ENCODE measurements at regions not wholly inside any gene's neighbourhood (a gene's known extent, or its start where the extent isn't known, plus 50 kb on each side); places are given as distances from the start of the nearest gene placed in this dataset.
"Not testable (repeated sequence)": the region's sequence is repeated elsewhere in the genome, so short reads cannot be mapped to it uniquely, and the experiment has no call there.

DNA sequence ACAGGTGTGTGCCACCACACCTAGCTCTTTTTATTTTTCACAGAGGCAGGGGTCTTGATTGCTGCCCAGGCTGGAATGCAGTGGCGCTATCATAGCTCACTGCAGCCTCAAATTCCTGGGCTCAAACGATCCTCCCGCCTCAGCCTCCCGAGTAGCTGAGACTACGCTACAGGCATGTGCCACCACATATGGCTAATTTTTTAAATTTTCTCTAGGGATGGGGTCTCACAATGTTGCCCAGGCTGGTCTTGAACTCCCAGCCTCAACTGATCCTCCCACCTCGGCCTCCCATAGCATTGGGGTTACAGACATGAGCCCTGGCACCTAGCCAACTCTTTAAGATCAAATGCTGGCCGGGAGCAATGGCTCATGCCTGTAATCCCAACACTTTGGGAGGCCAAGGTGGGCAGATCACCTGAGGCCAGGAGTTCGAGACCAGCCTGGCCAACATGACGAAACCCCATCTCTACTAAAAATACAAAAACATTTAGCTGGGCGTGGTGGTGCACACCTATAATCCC, 50.6 kb upstream of the MYL10 start:
- DNase-seq = not testable (repeated sequence)

DNA sequence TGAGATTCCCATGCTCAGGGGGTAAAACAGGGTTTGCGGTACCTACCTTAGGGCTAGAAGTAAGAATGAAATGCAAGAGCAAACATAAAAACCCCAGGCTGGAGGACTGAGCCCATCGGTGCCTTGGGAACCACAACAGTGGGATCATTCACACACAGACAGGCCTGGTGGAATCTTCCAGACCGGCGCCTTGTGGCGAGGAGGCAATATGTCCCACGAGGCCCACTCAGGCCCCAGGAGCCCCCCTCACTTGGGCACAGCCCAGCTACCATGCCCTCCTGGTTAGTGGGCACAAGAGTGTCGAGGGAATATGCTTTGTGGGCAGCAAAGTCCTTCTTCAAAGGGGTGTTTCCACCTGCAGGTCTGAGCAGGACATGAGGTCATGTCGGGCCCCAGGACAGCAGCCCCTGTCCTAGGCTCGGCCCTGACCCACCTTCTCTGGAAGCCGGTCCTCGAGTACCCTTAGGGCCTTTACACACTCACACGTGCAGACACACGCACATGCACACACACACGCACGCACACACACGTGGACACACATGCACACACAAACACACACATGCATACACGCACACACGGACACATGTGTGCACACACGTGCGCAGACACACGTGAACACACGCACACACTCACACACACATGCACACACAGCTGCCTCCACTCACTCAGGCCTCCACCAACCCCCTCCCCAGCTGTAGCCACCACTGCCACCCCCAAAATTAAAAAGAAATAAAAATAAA, 51.5 kb upstream of the MYL10 start:
- no peak for DNase-seq
- TF ChIP-seq GATA1 (IDR thresholded peaks at IDR 0.05; ENCODE audit: low read depth, low read length) (no peak), POLR2A (IDR thresholded peaks at IDR 0.05; ENCODE audit: low read length) (no peak)

DNA sequence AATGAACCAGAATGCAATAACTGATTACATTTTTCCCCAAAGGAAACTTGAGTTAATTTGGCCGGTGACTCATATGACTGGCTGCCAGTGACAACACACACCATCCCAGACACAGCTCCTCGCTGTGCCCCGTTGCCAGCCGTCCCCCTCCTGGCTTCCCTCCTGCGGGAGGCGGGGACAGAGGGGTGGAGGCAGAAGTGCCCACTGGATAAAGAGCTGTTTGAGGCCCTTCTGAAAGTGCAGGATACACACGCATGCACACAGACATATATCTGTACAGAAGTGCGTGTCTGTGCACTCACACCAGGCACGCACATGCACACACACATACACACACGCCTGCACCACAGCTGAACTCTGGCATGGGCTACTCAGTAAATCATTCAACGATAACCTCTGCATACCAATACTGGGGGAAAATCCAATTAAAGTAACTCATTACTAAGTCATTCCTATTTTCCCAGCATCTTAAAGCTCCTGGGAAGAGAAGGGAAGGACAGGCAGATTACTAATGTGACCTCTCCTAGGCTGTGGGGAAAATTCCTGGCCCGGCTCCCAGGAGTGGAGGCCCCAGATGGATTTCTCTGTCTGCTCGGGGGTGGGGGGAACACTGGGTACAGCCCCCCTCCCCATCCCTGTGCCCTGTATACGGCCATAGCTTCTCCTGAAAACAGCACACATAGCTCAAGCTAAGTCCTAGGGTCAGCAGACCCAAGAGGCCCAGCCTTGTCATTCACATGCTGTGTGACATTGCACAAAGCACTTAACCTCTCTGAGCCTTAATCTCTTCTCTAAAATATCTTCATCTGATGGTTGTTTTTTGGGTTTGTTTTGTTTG, 52.3 kb upstream of the MYL10 start:
- no peak for DNase-seq
- TF ChIP-seq POLR2A (IDR thresholded peaks at IDR 0.05; ENCODE audit: low read length) = no peak
- TF ChIP-seq GATA1 (IDR thresholded peaks at IDR 0.05; ENCODE audit: low read depth, low read length) = no peak

DNA sequence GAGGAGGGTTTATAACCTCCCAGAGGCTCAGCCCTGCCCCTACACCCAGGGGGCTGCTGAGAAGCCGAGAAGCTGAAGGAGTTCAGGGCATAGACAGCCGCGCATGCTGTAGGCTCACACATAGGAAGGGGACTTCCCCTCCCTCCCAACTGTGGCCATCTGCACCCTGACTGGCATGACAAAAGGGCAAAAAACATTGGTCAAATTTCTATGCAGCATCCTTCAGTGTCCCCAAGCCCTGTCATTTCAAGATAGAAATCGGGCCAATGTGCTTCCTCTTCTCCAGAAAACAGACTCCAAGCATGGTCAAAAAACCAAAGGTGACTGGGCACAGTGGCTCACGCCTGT, 55.9 kb upstream of the MYL10 start:
- TF ChIP-seq GATA1 (IDR thresholded peaks at IDR 0.05; ENCODE audit: low read depth, low read length) (no peak), POLR2A (IDR thresholded peaks at IDR 0.05; ENCODE audit: low read length) (no peak)
- no peak for DNase-seq

DNA sequence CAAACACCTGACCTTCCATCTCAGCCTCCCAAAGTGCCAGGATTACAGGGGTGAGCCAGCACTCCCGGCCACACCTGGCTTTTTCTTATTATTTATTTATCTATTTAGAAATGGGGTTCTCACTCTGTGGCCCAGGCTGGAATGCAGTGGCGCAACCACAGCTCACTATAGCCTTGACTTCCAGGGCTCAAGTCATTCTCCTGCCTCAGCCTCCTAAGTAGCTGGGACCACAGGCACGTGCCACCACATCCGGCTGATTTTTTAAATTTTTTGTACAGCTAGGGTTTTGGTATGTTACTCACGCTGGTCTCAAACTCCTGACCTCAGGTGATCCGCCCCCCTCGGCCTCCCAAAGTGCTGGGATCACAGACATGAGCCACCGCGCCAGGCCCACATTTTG, 56.9 kb upstream of the MYL10 start:
- TF ChIP-seq GATA1 (IDR thresholded peaks at IDR 0.05; ENCODE audit: low read depth, low read length) (no peak), POLR2A (IDR thresholded peaks at IDR 0.05; ENCODE audit: low read length) (no peak)
- DNase-seq = no peak

DNA sequence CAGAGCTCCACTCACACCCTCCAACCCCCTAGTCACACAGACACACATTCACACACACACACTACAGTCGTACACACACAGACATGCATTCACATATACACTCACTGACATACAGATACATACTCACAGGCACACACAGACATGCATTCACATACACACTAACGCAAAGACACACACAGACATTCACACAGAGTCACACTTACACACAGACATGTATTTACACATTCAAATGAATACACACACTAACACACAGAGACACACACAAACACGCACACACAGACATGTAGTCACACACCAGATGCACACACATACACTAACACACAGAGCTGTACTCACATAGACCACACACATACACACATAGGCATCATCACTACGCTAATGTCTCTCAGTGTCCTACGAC, 58.0 kb upstream of the MYL10 start:
- TF ChIP-seq POLR2A (IDR thresholded peaks at IDR 0.05; ENCODE audit: low read length) = no peak
- no peak for TF ChIP-seq GATA1 (IDR thresholded peaks at IDR 0.05; ENCODE audit: low read depth, low read length)
- DNase-seq = no peak

DNA sequence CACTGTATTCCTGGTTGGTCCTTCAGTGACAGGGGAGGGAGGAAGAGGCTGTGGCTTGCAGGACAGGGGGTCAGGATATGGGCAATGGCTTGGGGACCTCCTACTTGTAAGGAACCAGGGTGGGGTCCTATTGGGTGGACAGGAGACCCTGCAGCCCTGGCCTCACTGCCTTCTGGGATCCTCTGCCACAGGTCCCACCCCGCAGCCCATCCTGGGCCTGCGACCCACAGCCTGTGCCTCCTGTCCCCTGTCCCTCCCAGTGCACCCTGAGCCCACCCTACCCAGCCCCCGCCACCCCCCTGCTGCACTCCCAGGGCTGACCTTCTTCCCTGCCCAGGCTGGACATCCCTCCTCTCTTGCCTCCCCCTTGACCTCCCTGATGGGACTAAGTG, 58.7 kb upstream of the MYL10 start:
- no peak for TF ChIP-seq POLR2A (IDR thresholded peaks at IDR 0.05; ENCODE audit: low read length)
- no peak for TF ChIP-seq GATA1 (IDR thresholded peaks at IDR 0.05; ENCODE audit: low read depth, low read length)
- no peak for DNase-seq

DNA sequence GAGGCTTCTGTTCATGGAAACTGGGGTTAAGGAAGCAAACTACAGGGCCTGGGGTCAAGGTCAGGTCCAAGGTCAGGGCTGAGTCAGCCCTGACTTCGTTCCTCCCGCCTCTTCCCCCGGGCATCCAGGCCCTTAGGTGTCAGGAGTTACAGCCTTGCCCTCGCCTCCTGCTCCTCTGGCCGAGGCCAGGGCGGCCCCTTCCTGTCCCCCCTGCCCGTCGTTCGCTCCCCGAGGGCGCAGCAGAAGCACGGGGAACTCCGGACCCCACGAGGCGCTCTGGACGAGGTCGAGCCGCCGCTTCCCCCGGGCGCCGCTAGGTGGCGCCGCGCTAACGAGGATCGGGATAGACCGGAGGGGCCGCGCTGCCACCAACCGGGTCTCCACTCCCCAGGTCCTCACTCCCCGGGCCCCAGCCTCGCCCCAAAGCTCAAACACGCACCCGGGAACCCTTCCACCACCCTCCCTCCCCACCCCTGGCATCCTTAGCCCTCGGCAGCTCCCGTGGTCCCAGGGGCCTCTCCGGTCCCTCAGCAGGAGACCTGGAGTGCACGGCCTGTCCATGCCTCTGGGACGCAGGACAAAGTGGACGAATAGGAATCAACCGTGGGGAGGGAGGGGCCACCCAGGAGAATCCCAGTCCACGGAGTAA, 59.2 kb upstream of the MYL10 start:
- peak; percentile 58 to 77 for DNase-seq
- TF ChIP-seq GATA1 (IDR thresholded peaks at IDR 0.05; ENCODE audit: low read depth, low read length) = no peak

DNA sequence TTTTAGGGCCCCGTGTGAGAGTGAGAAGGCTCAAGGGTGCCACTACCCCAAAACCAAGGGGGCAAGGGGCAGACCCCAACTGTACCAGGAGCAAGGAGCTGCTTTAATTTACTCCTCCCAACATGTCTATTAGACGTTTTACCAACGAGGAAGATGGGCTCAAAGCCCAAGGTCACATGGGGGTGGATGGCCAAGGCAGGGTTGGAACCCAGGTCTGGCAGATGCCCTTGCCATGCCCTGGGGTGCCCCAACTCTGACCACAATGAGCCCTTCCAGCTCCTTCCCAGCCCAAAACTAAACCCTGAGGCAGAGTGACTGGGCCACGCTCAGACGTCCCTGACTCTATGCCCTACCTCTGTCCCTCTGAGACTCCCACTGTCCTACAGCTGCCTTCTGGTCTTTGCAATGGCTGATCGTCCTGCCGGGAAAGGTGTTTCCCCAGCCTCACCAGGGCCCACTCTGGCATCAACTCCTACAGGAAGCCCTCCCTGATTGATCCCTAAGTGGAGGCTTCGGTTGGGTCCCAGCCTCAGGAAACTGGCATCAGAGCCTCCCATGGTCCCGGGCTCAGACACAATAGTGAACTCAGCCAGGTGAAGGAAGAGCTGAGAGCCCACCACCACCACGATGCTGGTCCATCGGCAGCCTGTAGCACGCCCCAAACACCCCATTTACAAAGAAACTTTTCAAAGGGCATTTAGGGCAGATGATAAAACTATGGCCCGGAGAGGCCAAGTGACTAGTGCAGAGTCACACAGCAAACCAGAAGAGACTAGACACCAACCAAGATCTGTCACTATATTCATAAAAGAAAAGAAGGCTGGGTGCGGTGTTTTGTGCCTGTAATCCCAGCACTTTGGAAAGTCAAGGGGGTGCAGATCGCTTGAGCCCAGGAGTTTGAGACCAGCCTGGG, 60.2 kb upstream of the MYL10 start:
- no peak for TF ChIP-seq GATA1 (IDR thresholded peaks at IDR 0.05; ENCODE audit: low read depth, low read length)
- TF ChIP-seq POLR2A (IDR thresholded peaks at IDR 0.05; ENCODE audit: low read length) = no peak
- no peak for DNase-seq

DNA sequence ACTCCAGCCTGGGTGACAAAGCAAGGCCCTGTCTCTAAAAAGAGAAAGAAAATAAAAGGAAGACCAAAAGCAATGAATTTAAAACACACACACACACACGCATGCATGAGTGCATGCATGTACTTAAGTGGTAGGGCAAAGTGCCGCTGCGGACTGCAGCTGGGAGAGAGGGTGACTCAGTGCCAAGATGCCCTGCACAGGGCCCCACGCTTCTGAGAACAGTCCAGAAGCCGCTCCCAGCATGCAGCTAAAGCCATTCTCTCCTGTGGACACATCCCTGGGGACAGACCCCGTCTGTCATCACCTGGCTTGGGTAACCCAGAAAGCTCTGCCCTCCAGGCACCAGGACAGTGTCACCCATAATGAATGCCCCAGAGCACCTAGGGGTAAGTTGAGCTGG, 61.0 kb upstream of the MYL10 start:
- DNase-seq = no peak
- TF ChIP-seq POLR2A (IDR thresholded peaks at IDR 0.05; ENCODE audit: low read length) (no peak), GATA1 (IDR thresholded peaks at IDR 0.05; ENCODE audit: low read depth, low read length) (no peak)

DNA sequence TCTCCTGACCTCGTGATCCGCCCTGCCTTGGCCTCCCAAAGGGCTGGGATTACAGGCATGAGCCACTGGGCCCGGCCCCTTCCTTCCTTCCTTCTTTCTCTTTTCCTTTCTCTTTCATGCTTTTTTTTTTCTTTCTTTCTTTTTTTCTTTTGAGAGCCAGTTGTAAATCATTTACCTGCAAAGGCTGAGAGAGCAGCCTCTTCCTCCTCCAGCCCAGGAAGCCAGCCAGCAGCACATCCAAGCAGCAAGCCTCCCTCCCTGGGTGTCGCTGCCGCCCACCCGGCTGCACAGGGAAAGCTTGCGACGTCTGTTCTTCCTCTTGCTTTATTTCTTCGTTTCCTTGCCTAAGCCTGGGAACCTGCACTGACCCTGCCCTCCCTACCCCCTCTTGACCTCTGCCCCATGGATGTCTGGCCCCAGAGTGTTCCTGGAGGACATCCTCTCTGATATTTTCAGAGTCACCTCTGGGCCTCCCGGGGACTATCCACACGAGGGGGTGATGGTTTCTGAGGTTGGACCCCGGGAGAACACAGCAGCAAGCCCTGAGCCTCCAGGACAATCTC, 62.8 kb upstream of the MYL10 start:
- no peak for DNase-seq

DNA sequence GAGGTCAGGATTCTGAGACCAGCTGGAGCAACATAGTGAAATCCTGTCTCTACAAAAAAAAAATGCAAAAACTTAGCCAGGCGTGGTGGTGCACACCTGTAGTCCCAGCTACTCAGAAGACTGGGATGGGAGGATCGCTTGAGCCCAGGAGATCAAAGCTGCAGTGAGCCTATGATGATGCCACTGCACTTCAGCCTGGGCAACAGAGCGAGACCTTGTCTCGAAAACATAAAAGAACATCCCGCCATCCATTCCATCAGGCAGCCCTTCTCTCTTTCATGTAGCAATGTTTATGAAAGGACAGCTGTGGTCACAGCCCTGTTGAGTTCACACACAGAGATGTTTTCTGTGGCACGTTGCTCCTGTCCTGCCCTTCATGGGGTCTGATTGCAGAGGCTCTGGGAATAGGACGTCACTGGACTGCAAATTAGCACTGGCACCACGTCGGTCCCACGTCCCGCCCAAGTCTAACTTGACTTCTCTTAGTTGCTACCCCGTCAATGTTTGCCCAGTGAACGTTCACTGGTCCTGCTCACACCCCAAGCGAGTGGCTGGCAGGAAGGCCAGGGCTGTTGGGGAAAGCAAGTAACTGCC, 64.5 kb upstream of the MYL10 start:
- no peak for DNase-seq
- no peak for TF ChIP-seq GATA1 (IDR thresholded peaks at IDR 0.05; ENCODE audit: low read depth, low read length)
- TF ChIP-seq POLR2A (IDR thresholded peaks at IDR 0.05; ENCODE audit: low read length) = no peak

More for the DNA sequence above, 62.8 kb upstream of the MYL10 start:
- TF ChIP-seq GATA1 (IDR thresholded peaks at IDR 0.05; ENCODE audit: low read depth, low read length) (no peak), POLR2A (IDR thresholded peaks at IDR 0.05; ENCODE audit: low read length) (no peak)

DNA sequence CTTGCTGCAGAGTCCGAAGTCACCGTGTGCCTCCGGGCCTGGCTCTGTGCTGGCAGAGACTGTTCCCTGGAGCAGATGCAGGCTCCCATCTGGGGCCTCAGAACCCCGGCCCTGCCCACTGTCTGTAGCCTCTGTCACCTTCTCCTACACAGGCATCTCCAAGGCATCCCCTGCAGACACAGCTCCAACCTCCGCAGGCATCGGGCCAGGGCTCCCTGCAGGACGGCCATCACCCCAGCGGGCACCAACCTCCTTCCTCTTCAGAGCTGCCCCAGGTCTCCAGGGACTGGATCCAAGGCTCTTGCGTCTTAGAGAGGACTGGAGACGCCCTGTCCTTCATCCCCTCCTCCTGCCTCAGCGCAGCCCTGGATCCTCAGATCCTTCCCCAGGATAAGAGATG, 69.9 kb upstream of the MYL10 start:
- DNase-seq = no peak
- TF ChIP-seq GATA1 (IDR thresholded peaks at IDR 0.05; ENCODE audit: low read depth, low read length) (no peak), POLR2A (IDR thresholded peaks at IDR 0.05; ENCODE audit: low read length) (no peak)
